Left kidney (tissue), 1 donor: ENCODE measurements at regions not wholly inside any gene's neighbourhood (a gene's known extent, or its start where the extent isn't known, plus 50 kb on each side); places are given as distances from the start of the nearest gene placed in this dataset.

Experiments used
- DNase-seq: peaks from one replicate; pipeline ENCODE4 v3.0.0-alpha.2; 2013

GRCh38 chr5:3542769-3543168 is 52.9 kb upstream of the IRX1 start:
- DNase-seq, result no peak

GRCh38 chr5:3542158-3542557 is 53.5 kb upstream of the IRX1 start:
- DNase-seq, result no peak

DNA sequence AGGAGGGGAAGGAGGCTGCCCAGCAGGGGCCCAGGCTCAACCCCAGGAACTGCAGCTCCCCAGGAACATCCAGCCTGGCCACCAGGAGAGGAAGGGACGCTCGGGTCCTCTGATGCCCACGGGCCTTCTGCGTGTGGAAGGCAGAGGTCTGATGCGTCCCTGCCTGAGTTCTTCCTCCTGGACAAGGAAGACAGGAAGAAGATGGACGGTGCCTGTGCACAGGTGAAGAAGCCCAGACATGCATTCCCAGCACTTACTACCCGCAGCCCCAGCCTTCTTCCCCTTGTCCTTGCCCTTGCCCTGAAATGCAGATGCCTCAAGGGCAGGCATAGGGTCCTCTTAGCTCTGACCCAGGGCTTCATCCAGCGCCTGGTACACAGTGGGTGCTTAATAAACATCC is 56.7 kb upstream of the IRX1 start:
- no peak for DNase-seq

DNA sequence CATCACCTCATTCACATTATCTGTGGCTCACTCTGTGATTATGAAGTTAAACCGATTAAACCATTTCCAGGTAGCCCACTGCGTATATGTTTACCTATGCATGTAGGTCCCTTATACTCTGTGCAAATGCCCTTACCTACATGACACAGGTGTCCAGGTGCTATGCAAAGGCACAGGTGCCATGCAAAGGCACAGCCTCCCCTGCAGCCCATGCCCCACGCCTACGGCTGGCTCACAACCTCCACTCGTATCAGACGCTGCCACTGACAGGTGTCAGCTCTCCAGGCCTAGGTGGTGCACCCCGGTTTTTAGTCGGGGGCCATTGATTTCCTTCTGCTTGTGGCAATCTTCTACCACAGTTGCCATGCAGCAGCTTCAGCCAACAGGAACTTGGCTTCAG is 57.7 kb upstream of the IRX1 start:
- no peak for DNase-seq

DNA sequence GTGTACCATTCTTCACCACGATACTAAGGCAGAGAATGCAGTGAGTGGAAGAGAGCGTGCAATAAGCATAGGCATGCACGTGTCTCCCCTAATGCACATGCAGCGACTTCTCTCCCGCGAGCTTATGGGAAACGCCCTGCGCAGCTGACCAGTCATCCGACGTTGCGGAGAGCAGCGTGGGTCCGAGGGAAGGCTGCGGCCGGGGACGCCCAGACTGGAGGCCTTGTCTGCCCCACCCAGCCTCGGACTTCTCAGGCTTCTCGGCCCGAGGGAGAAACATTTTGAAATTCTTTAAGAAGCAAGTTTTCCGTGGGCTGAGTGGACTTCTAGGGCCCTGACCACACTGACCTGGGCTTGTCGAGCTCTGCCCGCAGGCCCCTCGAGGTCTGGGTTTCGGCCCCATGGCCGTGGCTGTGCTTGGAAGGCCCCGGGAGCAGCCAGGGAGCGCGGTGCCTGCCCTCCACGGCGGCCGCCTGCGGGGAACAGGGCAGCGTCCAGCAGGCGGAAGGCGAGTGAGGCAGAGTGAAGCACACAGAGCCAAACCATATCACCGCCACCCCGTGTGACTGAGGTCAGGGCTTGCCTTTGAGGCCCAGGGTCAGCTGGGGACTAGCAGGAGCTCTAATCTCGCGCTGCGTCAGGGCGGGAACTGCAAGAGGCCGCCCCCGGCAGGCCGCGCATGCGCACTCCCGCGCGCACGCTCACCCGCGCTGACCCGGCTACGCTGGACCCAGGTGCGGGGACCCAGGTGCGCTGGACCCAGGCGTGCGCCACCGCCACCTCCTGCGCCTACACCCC is 60.0 kb upstream of the IRX1 start:
- DNase-seq, result no peak

DNA sequence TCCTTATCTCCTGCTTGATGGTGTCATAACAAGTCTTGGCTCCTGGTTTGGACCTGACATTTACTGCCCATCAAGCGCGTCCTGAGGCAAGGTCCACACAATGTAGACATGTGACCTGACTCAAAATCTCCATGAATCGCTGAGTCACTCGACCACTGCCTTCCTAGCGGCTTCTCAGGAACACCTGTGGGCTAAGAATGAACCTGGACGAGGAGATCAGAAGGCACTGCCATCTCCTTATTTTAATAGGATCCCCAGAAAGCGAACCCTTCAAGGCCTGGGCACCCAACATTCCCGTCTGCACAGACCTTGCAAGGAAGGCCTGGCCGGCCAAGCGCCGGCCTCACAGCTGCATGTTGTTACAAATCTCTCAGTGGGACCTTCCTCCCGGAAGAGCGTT is 60.6 kb upstream of the IRX1 start:
- DNase-seq, result no peak

GRCh38 chr5:3531320-3531986 is 64.2 kb upstream of the IRX1 start:
- DNase-seq, result no peak

DNA sequence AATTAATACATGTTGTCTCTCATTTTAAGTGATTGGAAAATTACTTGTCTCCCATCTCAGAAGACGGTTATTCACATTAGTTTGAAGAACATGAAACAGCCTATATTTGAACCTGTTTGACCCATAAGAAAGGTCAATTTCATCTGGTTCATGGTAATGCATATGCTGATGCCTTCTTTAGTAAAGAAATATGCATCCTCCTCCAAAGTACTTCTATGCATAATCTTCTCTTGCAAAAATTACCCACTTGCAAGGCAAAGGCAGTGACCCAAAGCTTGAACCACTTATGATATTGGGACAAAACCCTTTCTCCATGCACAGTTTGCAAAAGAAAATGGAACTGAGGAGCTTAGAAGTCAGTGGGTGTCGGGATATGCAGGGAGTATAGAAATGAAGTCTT is 65.4 kb upstream of the IRX1 start:
- no peak for DNase-seq

DNA sequence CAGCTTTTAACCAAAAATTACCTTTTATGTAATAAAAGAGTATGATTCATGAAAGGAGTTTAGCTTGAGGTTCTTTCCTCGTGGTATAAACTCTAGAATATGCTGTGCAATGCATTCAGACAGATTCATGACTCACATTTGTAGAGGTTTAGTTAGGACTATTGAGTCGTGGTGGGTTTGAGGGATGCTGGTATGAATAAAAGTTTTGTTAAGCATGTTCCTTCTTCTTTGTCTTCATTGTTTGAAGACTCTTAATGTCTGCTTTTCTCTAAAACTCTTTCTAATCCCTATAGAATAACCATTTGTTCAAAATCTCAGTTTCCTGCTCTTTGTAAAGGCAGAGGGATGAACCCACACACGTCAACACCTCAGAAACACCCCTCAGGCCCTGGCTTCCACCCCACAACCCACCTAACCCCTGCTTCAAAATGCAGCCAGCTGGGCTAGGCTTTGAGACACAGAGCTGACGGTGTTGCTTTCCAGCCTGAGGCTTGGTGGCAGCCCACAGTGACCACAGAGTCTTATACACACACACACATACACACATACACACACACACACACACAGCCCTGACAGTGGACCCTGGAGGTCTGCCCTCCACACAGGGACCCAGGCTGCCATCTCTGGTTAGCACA is 69.0 kb upstream of the IRX1 start:
- no peak for DNase-seq

- no peak for DNase-seq
Measured at GRCh38 chr5:3522491-3522890, 73.1 kb upstream of the IRX1 start.

- DNase-seq, result no peak
Measured at GRCh38 chr5:3518576-3518975, 77.1 kb upstream of the IRX1 start.

DNA sequence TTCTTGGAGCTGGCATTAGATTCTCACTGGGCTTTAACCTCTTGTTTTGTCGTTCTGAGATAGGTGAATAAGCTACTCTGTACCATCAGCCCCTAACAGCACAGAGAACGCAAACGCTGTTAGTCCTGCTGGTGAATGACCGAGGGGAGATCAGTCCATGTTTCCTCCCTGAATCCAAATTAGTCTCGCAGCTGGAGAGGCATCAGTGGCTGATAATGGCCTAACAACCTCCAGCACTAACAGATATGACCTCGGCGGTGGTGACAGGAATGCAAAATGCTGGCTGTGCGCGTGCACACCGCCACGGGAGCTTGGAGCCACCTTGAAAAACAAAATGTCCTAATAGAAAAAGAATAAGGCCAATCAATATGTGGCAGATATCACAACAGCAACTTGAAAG is 77.6 kb upstream of the IRX1 start:
- DNase-seq, result no peak

DNA sequence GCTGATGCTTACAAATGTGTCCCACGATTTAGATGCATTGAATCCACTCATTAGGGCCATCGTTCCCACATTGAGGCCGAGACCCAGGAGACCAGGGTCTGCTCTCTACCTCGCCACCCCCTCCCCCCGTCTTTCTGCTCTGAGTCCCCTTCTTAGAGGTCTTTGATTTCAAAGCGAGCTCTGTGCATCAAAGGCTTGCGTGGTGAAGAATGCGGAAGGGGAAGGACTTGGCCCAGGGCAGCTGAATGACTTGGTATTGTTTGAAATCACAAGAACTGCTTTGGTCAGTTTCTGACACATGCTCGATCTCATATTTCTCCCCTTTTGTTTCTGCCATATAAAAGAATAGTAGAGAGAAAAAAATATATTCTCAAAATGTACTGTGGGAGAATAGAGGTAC is 78.3 kb upstream of the IRX1 start:
- DNase-seq, result peak; percentile 11

DNA sequence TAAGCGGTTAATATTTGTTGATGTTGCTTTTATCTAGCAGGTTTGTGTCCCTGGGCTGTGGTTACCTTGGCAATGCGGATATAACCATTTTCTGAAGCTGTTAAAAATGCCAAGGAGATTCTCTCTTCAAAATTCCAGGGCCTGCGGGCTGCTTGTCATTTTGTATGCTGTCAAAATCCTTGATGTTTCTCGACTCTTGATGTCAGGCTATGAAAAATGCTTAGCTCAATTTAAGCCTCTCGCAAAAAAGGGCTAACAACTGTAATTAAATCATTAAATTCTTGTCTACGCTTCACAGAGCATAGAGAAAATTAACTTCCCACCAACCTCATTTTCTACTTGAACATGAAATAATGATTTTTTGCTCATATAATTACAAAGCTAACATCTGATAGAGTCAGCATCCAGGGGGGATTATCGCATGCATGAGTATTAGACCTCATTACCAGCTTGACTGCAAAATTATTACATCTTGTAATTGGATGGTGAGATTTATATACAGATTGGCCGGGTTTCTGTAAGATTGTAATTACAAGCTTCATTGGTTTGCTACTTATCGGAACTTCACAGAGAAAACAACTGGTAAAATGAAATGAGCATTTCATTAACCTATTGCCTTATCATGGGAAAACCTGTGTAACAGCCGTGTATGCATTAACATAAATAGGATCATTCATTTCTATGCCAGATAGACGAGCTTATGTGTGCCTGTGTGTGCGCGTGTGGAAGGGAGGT is 83.1 kb upstream of the IRX1 start:
- DNase-seq, result no peak

GRCh38 chr5:3511934-3512333 is 83.7 kb upstream of the IRX1 start:
- DNase-seq, result no peak

- no peak for DNase-seq
Measured at GRCh38 chr5:3511519-3511918, 84.1 kb upstream of the IRX1 start.

- peak; percentile 17 for DNase-seq
Measured at GRCh38 chr5:3510642-3511417, 84.8 kb upstream of the IRX1 start.

DNA sequence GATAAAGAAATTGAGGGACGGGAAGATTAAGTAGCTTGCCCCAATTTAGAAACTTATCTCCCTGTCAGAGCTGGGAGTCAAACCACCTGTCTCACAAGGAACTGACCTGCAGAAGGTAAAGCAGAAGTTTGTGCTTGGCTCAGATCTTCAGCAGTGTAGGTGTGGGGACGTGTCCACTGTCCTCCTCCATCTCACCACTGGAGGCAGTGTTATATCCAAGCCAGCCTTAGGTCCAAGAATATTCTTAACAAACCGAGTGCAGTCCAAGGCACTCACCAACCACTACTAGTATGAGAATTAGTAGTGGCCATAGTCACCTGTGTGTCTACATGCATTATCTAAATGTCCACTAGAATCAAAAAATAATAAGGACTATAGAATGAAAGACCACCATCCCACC is 86.3 kb upstream of the IRX1 start:
- DNase-seq, result no peak

GRCh38 chr5:3508395-3508794 is 87.2 kb upstream of the IRX1 start:
- DNase-seq, result no peak

GRCh38 chr5:3490957-3491507 is 104.6 kb upstream of the IRX1 start:
- DNase-seq, result no peak

- DNase-seq, result no peak
Measured at GRCh38 chr5:3489239-3489843, 106.3 kb upstream of the IRX1 start.
